HCT116 (cell line): ENCODE measurements at regions not wholly inside any gene's neighbourhood (a gene's known extent, or its start where the extent isn't known, plus 50 kb on each side); places are given as distances from the start of the nearest gene placed in this dataset.

Source experiments
- ATAC-seq: fragments of 200-7000 bp; cut with Tn5 transposase; 2 replicates; pipeline ENCODE4 v1.9.1; 2020; ENCODE audit warnings: mild to moderate bottlenecking, moderate library complexity
- BruUV-seq: library from RNA; stranded (reverse); fragments of 400-500 nt; replicated peaks from 2 replicates; lab custom pipeline; 2021; lab: Mats Ljungman, UMichigan
- CTCF ChIA-PET: fragments of 300-600 bp; sonication (Branson Sonifier 250); formaldehyde crosslinking; loops from one replicate; lab custom pipeline; 2021; ENCODE audit warnings: antibody characterized with exemption; lab: Charles Lee
- POLR2A ChIA-PET: fragments of 300-600, 350-600 bp; sonication (Branson Sonifier 250); formaldehyde crosslinking; loops from one replicate; lab custom pipeline; 2021; ENCODE audit warnings: antibody characterized with exemption; lab: Charles Lee
- RAD21 ChIA-PET, 2 experiments: fragments of 300-600 bp; sonication (Branson Sonifier 250); formaldehyde crosslinking; loops; one replicate each; lab custom pipeline; 2023; ENCODE audit warnings: low total read pairs in 2 of 2; ENCODE audit not compliant: uncharacterized antibody in 2 of 2, unreplicated experiment in 2 of 2, low non-redundant PET in 1 of 2; lab: Charles Lee
- DNase-seq: peaks from one replicate; pipeline ENCODE4 v3.0.0-alpha.2; 2010; ENCODE audit warnings: low read depth, low spot score
- H2AFZ ChIP-seq: fragments of 200-600 bp; shearing (Covaris generic), sonication (generic); 2 replicates; pipeline ENCODE4 v1.6.1; 2017; ENCODE audit warnings: low read depth, mixed run types, mixed read lengths, antibody characterized with exemption, low read length; ENCODE audit not compliant: poor library complexity, severe bottlenecking
- H3K27ac ChIP-seq: 2 replicates; pipeline ENCODE4 v1.5.1; 2012; ENCODE audit warnings: low read depth, low read length
- H3K27me3 ChIP-seq: fragments of 200-600 bp; sonication (generic); 2 replicates; pipeline ENCODE4 v1.6.1; 2016; ENCODE audit warnings: mixed run types, low read length, mixed read lengths; ENCODE audit not compliant: insufficient read depth
- H3K36me3 ChIP-seq, 2 experiments: fragments of 200-500 bp in 1 of 2; fragments of 200-600 bp in 1 of 2; sonication (Bioruptor generic) in 1 of 2; sonication (generic) in 1 of 2; 2 replicates each; pipeline versions ENCODE4 v1.5.1 to v1.6.1; 2014 to 2016; ENCODE audit warnings: low read length in 2 of 2, inconsistent platforms in 1 of 2, mixed read lengths in 1 of 2, mixed run types in 1 of 2; ENCODE audit not compliant: insufficient read depth in 2 of 2, control insufficient read depth in 1 of 2
- H3K4me1 ChIP-seq, 2 experiments: fragments of 200-600 bp in 1 of 2; sonication (generic) in 1 of 2; 2 replicates each; pipeline versions ENCODE4 v1.5.1 to v1.6.1; 2012 to 2017; ENCODE audit warnings: low read length in 2 of 2, inconsistent platforms in 1 of 2, mild to moderate bottlenecking in 1 of 2, mixed read lengths in 1 of 2, mixed run types in 1 of 2, moderate library complexity in 1 of 2; ENCODE audit not compliant: insufficient read depth in 2 of 2, control insufficient read depth in 1 of 2
- H3K4me2 ChIP-seq: fragments of 200-600 bp; sonication (generic); 2 replicates; pipeline ENCODE4 v1.6.1; 2017; ENCODE audit warnings: mixed run types, low read length, mixed read lengths
- H3K4me3 ChIP-seq, 2 experiments: fragments of 200-600 bp in 1 of 2; sonication (generic) in 1 of 2; replicated peaks in 1 of 2; 2 replicates each; pipeline ENCODE4 v1.5.1; 2011 to 2016; ENCODE audit warnings: low read length in 2 of 2, control low read depth in 1 of 2, low read depth in 1 of 2, mild to moderate bottlenecking in 1 of 2, mixed read lengths in 1 of 2, mixed run types in 1 of 2
- H3K79me2 ChIP-seq: fragments of 200-600 bp; sonication (generic); 2 replicates; pipeline ENCODE4 v1.6.1; 2017; ENCODE audit warnings: mild to moderate bottlenecking, mixed run types, low read length, moderate library complexity, mixed read lengths; ENCODE audit not compliant: insufficient read depth
- H3K9ac ChIP-seq: fragments of 200-600 bp; sonication (generic); 2 replicates; pipeline ENCODE4 v1.6.1; 2016; ENCODE audit warnings: low read length, mixed read lengths
- H3K9me2 ChIP-seq: fragments of 200-600 bp; sonication (generic), shearing (Covaris generic); 2 replicates; pipeline ENCODE4 v1.6.1; 2017; ENCODE audit warnings: mixed run types, mild to moderate bottlenecking, moderate library complexity; ENCODE audit not compliant: insufficient read depth
- H3K9me3 ChIP-seq, 2 experiments: fragments of 200-500 bp in 1 of 2; fragments of 200-600 bp in 1 of 2; sonication (Bioruptor generic) in 1 of 2; sonication (generic) in 1 of 2; 2 replicates each; pipeline ENCODE4 v1.6.1; 2014 to 2017; ENCODE audit warnings: low read length in 2 of 2, mixed read lengths in 2 of 2, inconsistent platforms in 1 of 2, low read depth in 1 of 2, mild to moderate bottlenecking in 1 of 2, mixed run types in 1 of 2, moderate library complexity in 1 of 2; ENCODE audit not compliant: control insufficient read depth in 1 of 2, insufficient read depth in 1 of 2
- H4K20me1 ChIP-seq: fragments of 200-600 bp; sonication (generic), shearing (Covaris generic); 2 replicates; pipeline ENCODE4 v1.6.1; 2017; ENCODE audit warnings: mixed run types, mild to moderate bottlenecking, moderate library complexity; ENCODE audit not compliant: insufficient read depth
- ATF3 ChIP-seq: IDR thresholded peaks from 2 replicates; pipeline ENCODE4 v1.6.1; 2012
- EGR1 ChIP-seq: IDR thresholded peaks from 2 replicates; pipeline ENCODE4 v1.6.1; 2012; ENCODE audit warnings: low read depth
- ELF1 ChIP-seq: IDR thresholded peaks from 2 replicates; pipeline ENCODE4 v1.6.1; 2012; ENCODE audit warnings: low read depth, borderline replicate concordance
- EZH2 ChIP-seq: fragments of 200-600 bp; sonication (generic); IDR thresholded peaks from 2 replicates; pipeline ENCODE4 v1.6.1; 2017; ENCODE audit warnings: antibody characterized with exemption, mixed run types
- EZH2phosphoT487 ChIP-seq: fragments of 200-600 bp; IDR thresholded peaks from 2 replicates; pipeline ENCODE4 v1.6.1; 2018; ENCODE audit warnings: antibody characterized with exemption, borderline replicate concordance
- FOSL1 ChIP-seq: IDR thresholded peaks from 2 replicates; pipeline ENCODE4 v1.6.1; 2012; ENCODE audit warnings: low read depth
- YY1 ChIP-seq: IDR thresholded peaks from 2 replicates; pipeline ENCODE4 v1.6.1; 2011; ENCODE audit warnings: low read length, low read depth, moderate library complexity, mild to moderate bottlenecking; ENCODE audit not compliant: insufficient replicate concordance; ENCODE audit errors: extremely low read depth
- ZFX ChIP-seq: fragments of 450-650 bp; IDR thresholded peaks from 2 replicates; pipeline ENCODE4 v1.6.1; 2017
- intact Hi-C: fragments of 100-400 bp; cut with micrococcal nuclease; formaldehyde crosslinking; loops from 2 replicates; pipeline ENCODE4 v1.10.0; 2022

- Histone ChIP-seq H3K79me2 (no peaks in the 10 kb centered on the region), H2AFZ (no peak overlapping the region), H3K4me3 (no peak overlapping the region), H3K9me3 (peaks cover 3 to 6% of the 10 kb centered on the region in 2 experiments; a peak in 2 of 4 replicates), H3K4me1 (no peaks in the 10 kb centered on the region), H3K27ac (no peak overlapping the region), H3K36me3 (no peaks in the 10 kb centered on the region), H4K20me1 (no peaks in the 10 kb centered on the region), H3K9me2 (no peaks in the 10 kb centered on the region), H3K9ac (no peak overlapping the region), H3K27me3 (no peaks in the 10 kb centered on the region), H3K4me2 (no peak overlapping the region)
- no peak for DNase-seq
- ATAC-seq, result no peak
- intact Hi-C loops, result no loop called here
- POLR2A ChIA-PET, result no interaction called here
- CTCF ChIA-PET, result no interaction called here
- no TSS peak for BruUV-seq
- TF ChIP-seq FOSL1 (no peak), EZH2 (no peak)
- RAD21 ChIA-PET, result no interaction called here
Observed at GRCh38 chr11:90867416-90867815, 644.6 kb upstream of the CHORDC1 start.

DNA sequence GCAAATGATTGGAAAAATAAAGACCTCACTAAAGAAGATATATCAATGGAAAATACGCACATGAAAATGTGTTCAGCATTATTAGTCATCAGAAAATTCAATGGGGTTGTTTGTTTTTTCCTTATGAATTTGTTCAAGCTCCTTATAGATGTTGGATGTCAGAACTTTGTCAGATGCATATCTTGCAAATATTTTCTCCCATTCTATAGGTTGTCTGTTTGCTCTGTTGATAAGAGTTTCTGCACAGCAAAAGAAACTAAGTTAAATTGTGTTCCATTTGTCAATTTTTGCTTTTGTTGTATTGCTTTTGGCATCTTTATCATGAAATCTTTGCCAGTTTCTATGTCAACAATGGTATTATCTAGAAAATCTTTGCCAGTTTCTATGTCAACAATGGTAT lies 633.9 kb upstream of the CHORDC1 start:
- Histone ChIP-seq H4K20me1 (no peaks in the 10 kb centered on the region), H3K27me3 (no peaks in the 10 kb centered on the region), H3K36me3 (no peaks in the 10 kb centered on the region), H3K4me1 (no peaks in the 10 kb centered on the region), H3K4me2 (no peak overlapping the region), H3K79me2 (no peaks in the 10 kb centered on the region), H3K27ac (no peak overlapping the region), H3K9me2 (no peaks in the 10 kb centered on the region), H3K4me3 (no peak overlapping the region), H3K9me3 (peaks cover 8% of the 10 kb centered on the region in 2 experiments; a peak in 2 of 4 replicates), H3K9ac (no peak overlapping the region), H2AFZ (no peak overlapping the region)
- intact Hi-C loops, result no loop called here
- POLR2A ChIA-PET, result no interaction called here
- no peak for DNase-seq
- RAD21 ChIA-PET, result no interaction called here
- no peak for TF ChIP-seq EZH2phosphoT487
- TF ChIP-seq ZFX, result no peak
- no peak for TF ChIP-seq EGR1
- no peak for TF ChIP-seq YY1
- TF ChIP-seq ATF3, result no peak
- TF ChIP-seq ELF1, result no peak
- no TSS peak for BruUV-seq
- ATAC-seq, result no peak
- CTCF ChIA-PET, result no interaction called here
